Mesenchymal stem cell (in vitro differentiated cells and primary cell): ENCODE measurements at regions not wholly inside any gene's neighbourhood (a gene's known extent, or its start where the extent isn't known, plus 50 kb on each side); places are given as distances from the start of the nearest gene placed in this dataset.

Source experiments
- DNase-seq: peaks from one replicate; pipeline ENCODE4 v3.0.0-alpha.2; 2013
- H2AFZ ChIP-seq: one replicate; pipeline ENCODE4 v1.6.1; 2013; ENCODE audit warnings: low read depth, mild to moderate bottlenecking, control low read depth, inconsistent platforms, low read length, moderate library complexity
- H2AK5ac ChIP-seq: 2 replicates; pipeline ENCODE4 v1.6.1; 2013; ENCODE audit warnings: low read length, moderate library complexity, mild to moderate bottlenecking, inconsistent platforms; ENCODE audit not compliant: severe bottlenecking
- H2BK120ac ChIP-seq: one replicate; pipeline ENCODE4 v1.6.1; 2013; ENCODE audit warnings: low read depth, mild to moderate bottlenecking, inconsistent platforms, low read length, moderate library complexity
- H2BK12ac ChIP-seq, 2 experiments: one replicate each; pipeline ENCODE4 v1.6.1; 2013; ENCODE audit warnings: inconsistent platforms in 2 of 2, low read length in 2 of 2, mild to moderate bottlenecking in 2 of 2, moderate library complexity in 2 of 2, control low read depth in 1 of 2
- H2BK15ac ChIP-seq: one replicate; pipeline ENCODE4 v1.6.1; 2013; ENCODE audit warnings: mild to moderate bottlenecking, low read depth, inconsistent platforms; ENCODE audit not compliant: poor library complexity, severe bottlenecking
- H2BK5ac ChIP-seq: 2 replicates; pipeline ENCODE4 v1.6.1; 2013; ENCODE audit warnings: low read depth, mild to moderate bottlenecking, low read length, control low read depth, inconsistent platforms; ENCODE audit not compliant: poor library complexity, severe bottlenecking
- H3K14ac ChIP-seq, 2 experiments: one replicate each; pipeline ENCODE4 v1.6.1; 2013; ENCODE audit warnings: inconsistent platforms in 2 of 2, low read length in 2 of 2, control low read depth in 1 of 2, mild to moderate bottlenecking in 1 of 2, moderate library complexity in 1 of 2
- H3K18ac ChIP-seq, 2 experiments: one replicate each; pipeline ENCODE4 v1.6.1; 2013; ENCODE audit warnings: inconsistent platforms in 2 of 2, low read length in 2 of 2, control low read depth in 1 of 2, low read depth in 1 of 2, mild to moderate bottlenecking in 1 of 2
- H3K23ac ChIP-seq, 2 experiments: one replicate each; pipeline ENCODE4 v1.6.1; 2013; ENCODE audit warnings: inconsistent platforms in 2 of 2, low read length in 2 of 2, mild to moderate bottlenecking in 2 of 2, moderate library complexity in 2 of 2, control low read depth in 1 of 2
- H3K27ac ChIP-seq: 2 replicates; pipeline ENCODE4 v1.5.1; 2013; ENCODE audit warnings: mild to moderate bottlenecking, moderate library complexity, low read length, control low read depth, inconsistent platforms; ENCODE audit not compliant: poor library complexity, severe bottlenecking
- H3K27me3 ChIP-seq, 2 experiments: 2 replicates each; pipeline versions ENCODE4 v1.6.1 to v1.7.0; 2013; ENCODE audit warnings: low read length in 2 of 2, mild to moderate bottlenecking in 2 of 2, moderate library complexity in 2 of 2, control low read depth in 1 of 2, inconsistent platforms in 1 of 2; ENCODE audit not compliant: control insufficient read depth in 1 of 2, insufficient read depth in 1 of 2
- H3K36me3 ChIP-seq, 2 experiments: 2 replicates each; pipeline versions ENCODE4 v1.6.1 to v1.7.0; 2013; ENCODE audit warnings: low read length in 2 of 2, control low read depth in 1 of 2, inconsistent platforms in 1 of 2, low read depth in 1 of 2, mild to moderate bottlenecking in 1 of 2; ENCODE audit not compliant: insufficient read depth in 2 of 2, control insufficient read depth in 1 of 2
- H3K4ac ChIP-seq, 2 experiments: one replicate each; pipeline ENCODE4 v1.6.1; 2013; ENCODE audit warnings: inconsistent platforms in 2 of 2, low read length in 2 of 2, mild to moderate bottlenecking in 2 of 2, moderate library complexity in 2 of 2, control low read depth in 1 of 2, low read depth in 1 of 2
- H3K4me1 ChIP-seq: 2 replicates; pipeline ENCODE4 v1.6.1; 2013; ENCODE audit warnings: low read depth, low read length, control low read depth; ENCODE audit not compliant: control insufficient read depth, insufficient read depth
- H3K4me2 ChIP-seq: 2 replicates; pipeline ENCODE4 v1.6.1; 2013; ENCODE audit warnings: low read length, mild to moderate bottlenecking, inconsistent platforms; ENCODE audit not compliant: poor library complexity, severe bottlenecking
- H3K4me3 ChIP-seq, 2 experiments: 2 replicates each; pipeline versions ENCODE4 v1.5.1 to v1.7.0; 2013; ENCODE audit warnings: low read length in 2 of 2, mild to moderate bottlenecking in 2 of 2, control low read depth in 1 of 2, low read depth in 1 of 2; ENCODE audit not compliant: insufficient read depth in 1 of 2
- H3K79me1 ChIP-seq: replicated peaks from 2 replicates; pipeline ENCODE4 v1.6.1; 2013; ENCODE audit warnings: mild to moderate bottlenecking, control low read depth, low read length, inconsistent platforms; ENCODE audit not compliant: poor library complexity, severe bottlenecking
- H3K9ac ChIP-seq: 2 replicates; pipeline ENCODE4 v1.7.0; 2013; ENCODE audit warnings: mild to moderate bottlenecking, low read length, moderate library complexity
- H3K9me3 ChIP-seq: 2 replicates; pipeline ENCODE4 v1.7.0; 2013; ENCODE audit warnings: mild to moderate bottlenecking, low read length; ENCODE audit not compliant: control insufficient read depth
- H4K8ac ChIP-seq: one replicate; pipeline ENCODE4 v1.6.1; 2013; ENCODE audit warnings: inconsistent platforms, mild to moderate bottlenecking, low read length, moderate library complexity
- H4K91ac ChIP-seq: one replicate; pipeline ENCODE4 v1.6.1; 2013; ENCODE audit warnings: mild to moderate bottlenecking, low read length, inconsistent platforms
- WGBS: methylation state at CpG from one replicate; pipeline ENCODE4 v1.1.7; 2013; ENCODE audit warnings: mixed read lengths; 5-methylcytosine and 5-hydroxymethylcytosine counted together

- H3K27me3 ChIP-seq, result peaks cover 0 to 9% of the 10 kb centered on the region in 2 experiments
- no peak overlapping the region for H4K8ac ChIP-seq
- no peak overlapping the region for H3K23ac ChIP-seq
- 80% methylated on average over 3 of the region's 3 CpGs for WGBS
- no peaks in the 10 kb centered on the region for H3K36me3 ChIP-seq
- peaks cover 12% of the 10 kb centered on the region for H3K9me3 ChIP-seq
- DNase-seq, result no peak
- no peak overlapping the region for H2AFZ ChIP-seq
- H3K4me3 ChIP-seq, result no peak overlapping the region
- no peak overlapping the region for H3K4me2 ChIP-seq
- H3K27ac ChIP-seq, result no peak overlapping the region
- H3K4me1 ChIP-seq, result no peaks in the 10 kb centered on the region
- H2BK15ac ChIP-seq, result no peak overlapping the region
- no peak overlapping the region for H2BK120ac ChIP-seq
- no peak overlapping the region for H3K4ac ChIP-seq
- no peak overlapping the region for H3K18ac ChIP-seq
- H3K79me1 ChIP-seq, result no peaks in the 10 kb centered on the region
- H2BK5ac ChIP-seq, result no peak overlapping the region
- H3K14ac ChIP-seq, result no peak overlapping the region
- peak overlapping the region in 1 of 2 experiments; percentile 23 for H2BK12ac ChIP-seq
- H4K91ac ChIP-seq, result peak overlapping the region; percentile 15
- H2AK5ac ChIP-seq, result no peak overlapping the region
- H3K9ac ChIP-seq, result no peak overlapping the region
Measured at GRCh38 chr9:107155244-107155817, 127.7 kb upstream of the RAD23B start.

- H2BK120ac ChIP-seq, result no peak overlapping the region
- H3K4me1 ChIP-seq, result no peaks in the 10 kb centered on the region
- H3K4ac ChIP-seq, result no peak overlapping the region
- H4K8ac ChIP-seq, result no peak overlapping the region
- peaks cover 8% of the 10 kb centered on the region for H3K9me3 ChIP-seq
- H3K36me3 ChIP-seq, result no peaks in the 10 kb centered on the region
- H3K18ac ChIP-seq, result no peak overlapping the region
- no peak overlapping the region for H3K14ac ChIP-seq
- no peak overlapping the region for H3K4me3 ChIP-seq
- 4% methylated on average over 2 of the region's 2 CpGs for WGBS
- H3K27ac ChIP-seq, result no peak overlapping the region
- H2AFZ ChIP-seq, result no peak overlapping the region
- peaks cover 4 to 5% of the 10 kb centered on the region in 2 experiments for H3K27me3 ChIP-seq
- no peak overlapping the region for H2AK5ac ChIP-seq
- no peak overlapping the region for H2BK5ac ChIP-seq
- H2BK15ac ChIP-seq, result no peak overlapping the region
- no peak overlapping the region for H4K91ac ChIP-seq
- H2BK12ac ChIP-seq, result no peak overlapping the region
- no peak overlapping the region for H3K9ac ChIP-seq
- no peak overlapping the region for H3K23ac ChIP-seq
- no peaks in the 10 kb centered on the region for H3K79me1 ChIP-seq
- H3K4me2 ChIP-seq, result no peak overlapping the region
- peak; percentile 53 for DNase-seq
Measured at GRCh38 chr9:107158321-107158720, 124.8 kb upstream of the RAD23B start.

- Histone ChIP-seq H2BK5ac (no peak overlapping the region), H3K4ac (no peak overlapping the region), H3K27ac (no peak overlapping the region), H3K23ac (no peak overlapping the region), H3K36me3 (no peaks in the 10 kb centered on the region), H3K4me3 (no peak overlapping the region), H3K9me3 (peaks cover 8% of the 10 kb centered on the region), H2BK12ac (no peak overlapping the region), H2BK15ac (no peak overlapping the region), H3K18ac (no peak overlapping the region), H2AFZ (no peak overlapping the region), H4K8ac (no peak overlapping the region), H3K9ac (no peak overlapping the region), H3K4me2 (no peak overlapping the region), H2AK5ac (no peak overlapping the region), H3K4me1 (no peaks in the 10 kb centered on the region), H4K91ac (no peak overlapping the region), H2BK120ac (no peak overlapping the region), H3K79me1 (no peaks in the 10 kb centered on the region), H3K14ac (no peak overlapping the region), H3K27me3 (peaks cover 5 to 14% of the 10 kb centered on the region in 2 experiments)
- no peak for DNase-seq
- 91% methylated on average over 2 of the region's 2 CpGs for WGBS
Measured at GRCh38 chr9:107161338-107161737, 121.7 kb upstream of the RAD23B start.

- no peaks in the 10 kb centered on the region for H3K4me1 ChIP-seq
- H3K9me3 ChIP-seq, result peaks cover 8% of the 10 kb centered on the region
- H2BK5ac ChIP-seq, result no peak overlapping the region
- no peak overlapping the region for H3K18ac ChIP-seq
- H3K27me3 ChIP-seq, result peaks cover 0 to 14% of the 10 kb centered on the region in 2 experiments
- no peak overlapping the region for H4K8ac ChIP-seq
- no peaks in the 10 kb centered on the region for H3K79me1 ChIP-seq
- no peak for DNase-seq
- no peak overlapping the region for H3K9ac ChIP-seq
- no peaks in the 10 kb centered on the region for H3K36me3 ChIP-seq
- no peak overlapping the region for H3K4me2 ChIP-seq
- no peak overlapping the region for H2AFZ ChIP-seq
- no peak overlapping the region for H3K27ac ChIP-seq
- no peak overlapping the region for H3K14ac ChIP-seq
- H3K4me3 ChIP-seq, result no peak overlapping the region
- H2AK5ac ChIP-seq, result no peak overlapping the region
- H2BK120ac ChIP-seq, result no peak overlapping the region
- no peak overlapping the region for H2BK12ac ChIP-seq
- 97% methylated on average over 1 of the region's 1 CpG for whole genome bisulfite sequencing
- no peak overlapping the region for H3K23ac ChIP-seq
- H2BK15ac ChIP-seq, result no peak overlapping the region
- no peak overlapping the region for H4K91ac ChIP-seq
- H3K4ac ChIP-seq, result no peak overlapping the region
Measured at GRCh38 chr9:107163370-107163769, 119.7 kb upstream of the RAD23B start.
